EH (cell line): ENCODE measurements at regions not wholly inside any gene's neighbourhood (a gene's known extent, or its start where the extent isn't known, plus 50 kb on each side); places are given as distances from the start of the nearest gene placed in this dataset.
"Not testable (repeated sequence)": the region's sequence is repeated elsewhere in the genome, so short reads cannot be mapped to it uniquely, and the experiment has no call there.

ENCODE experiments used
- DNase-seq: peaks from one replicate; pipeline ENCODE4 v3.0.0-alpha.2; 2015; ENCODE audit warnings: low read depth

DNA sequence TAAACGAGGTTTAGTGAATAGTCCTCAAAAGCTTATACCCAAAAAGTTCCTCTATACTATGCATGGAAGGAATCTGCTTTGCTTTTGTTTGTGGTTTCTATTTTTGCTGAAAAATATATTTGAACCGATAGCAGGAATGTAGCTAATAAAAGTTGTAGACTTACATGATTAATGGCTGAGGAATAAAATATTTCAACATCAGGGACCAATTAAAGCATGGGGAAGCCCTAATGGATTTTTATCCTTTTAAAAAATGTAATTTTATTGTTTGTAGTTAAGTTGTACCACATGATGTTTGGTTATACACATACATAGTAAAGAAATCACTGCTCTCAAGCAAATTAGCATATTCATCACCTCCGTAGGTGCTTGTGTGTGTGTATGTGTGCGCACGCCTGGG is 295.3 kb upstream of the CNTN5 start:
- DNase-seq, result no peak

- no peak for DNase-seq
Observed at GRCh38 chr11:98728421-98728820, 292.3 kb upstream of the CNTN5 start.

GRCh38 chr11:98729118-98729517 is 291.6 kb upstream of the CNTN5 start:
- no peak for DNase-seq

GRCh38 chr11:98732947-98733346 is 287.8 kb upstream of the CNTN5 start:
- no peak for DNase-seq

- not testable (repeated sequence) for DNase-seq
Observed at GRCh38 chr11:98733378-98733777, 287.4 kb upstream of the CNTN5 start.

DNA sequence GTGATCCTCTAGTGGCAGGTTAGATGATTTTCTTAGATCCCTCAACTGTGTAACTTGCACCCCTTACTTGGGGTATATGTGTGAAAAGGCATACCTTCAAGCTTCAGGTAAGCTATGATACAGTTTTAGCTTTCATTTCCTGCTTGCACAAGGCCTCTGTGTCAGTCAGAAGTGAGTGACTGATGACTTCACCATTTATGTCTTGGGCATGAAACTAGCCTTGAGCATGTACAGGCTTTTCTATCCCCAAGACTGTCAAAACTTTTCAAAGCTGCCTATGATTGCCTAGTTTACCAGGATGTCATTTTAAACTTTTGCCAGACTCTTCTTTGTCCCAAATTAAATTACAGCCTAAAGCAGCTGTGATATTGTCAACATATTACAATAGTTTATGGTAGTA is 286.1 kb upstream of the CNTN5 start:
- DNase-seq, result no peak

- no peak for DNase-seq
Observed at GRCh38 chr11:98736833-98737232, 283.9 kb upstream of the CNTN5 start.

DNA sequence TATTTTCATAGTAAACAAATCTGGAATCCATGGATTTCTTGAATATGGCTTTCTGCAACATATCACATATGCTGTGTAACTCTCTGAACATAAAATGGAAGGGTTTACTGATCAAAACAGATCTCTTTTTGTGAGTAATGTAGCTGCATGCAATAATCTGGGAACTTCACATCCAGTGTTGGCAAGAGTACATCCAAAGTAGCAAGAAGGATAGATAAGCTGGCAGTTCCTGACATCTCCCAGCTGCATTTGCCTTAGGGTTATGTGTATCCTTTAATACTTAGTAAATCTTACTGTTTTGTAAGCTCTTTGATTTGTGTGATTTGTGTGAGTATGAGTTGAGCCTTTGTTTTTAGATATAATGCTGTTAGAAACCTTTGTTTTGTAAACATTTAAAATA is 280.4 kb upstream of the CNTN5 start:
- DNase-seq, result no peak

DNA sequence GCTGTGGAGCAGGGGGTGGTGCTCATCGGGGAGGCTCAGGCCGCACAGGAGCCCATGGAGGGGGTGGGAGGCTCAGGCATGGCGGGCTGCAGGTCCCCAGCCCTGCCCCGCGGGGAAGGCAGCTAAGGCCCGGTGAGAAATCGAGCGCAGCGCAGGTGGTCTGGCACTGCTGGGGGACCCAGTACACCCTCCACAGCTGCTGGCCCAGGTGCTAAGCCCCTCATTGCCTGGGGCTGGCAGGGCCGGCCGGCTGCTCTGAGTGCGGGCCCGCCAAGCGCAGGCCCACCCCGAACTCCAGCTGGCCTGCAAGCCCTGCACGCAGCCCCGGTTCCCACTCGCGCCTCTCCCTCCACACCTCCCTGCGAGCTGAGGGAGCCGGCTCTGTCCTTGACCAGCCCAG is 257.3 kb upstream of the CNTN5 start:
- not testable (repeated sequence) for DNase-seq

- no peak for DNase-seq
Observed at GRCh38 chr11:98766903-98767302, 253.8 kb upstream of the CNTN5 start.

DNA sequence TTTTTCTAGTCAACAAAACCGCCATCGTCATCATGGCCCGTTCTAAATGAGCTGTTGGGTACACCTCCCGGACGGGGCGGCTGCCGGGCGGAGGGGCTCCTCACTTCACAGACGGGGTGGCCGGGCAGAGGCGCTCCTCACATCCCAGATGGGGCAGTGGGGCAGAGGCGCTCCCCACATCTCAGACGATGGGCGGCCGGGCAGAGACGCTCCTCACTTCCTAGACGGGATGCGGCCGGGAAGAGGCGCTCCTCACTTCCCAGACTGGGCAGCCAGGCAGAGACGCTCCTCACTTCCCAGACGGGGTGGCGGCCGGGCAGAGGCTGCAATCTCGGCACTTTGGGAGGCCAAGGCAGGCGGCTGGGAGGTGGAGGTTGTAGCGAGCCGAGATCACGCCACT is 250.7 kb upstream of the CNTN5 start:
- not testable (repeated sequence) for DNase-seq

DNA sequence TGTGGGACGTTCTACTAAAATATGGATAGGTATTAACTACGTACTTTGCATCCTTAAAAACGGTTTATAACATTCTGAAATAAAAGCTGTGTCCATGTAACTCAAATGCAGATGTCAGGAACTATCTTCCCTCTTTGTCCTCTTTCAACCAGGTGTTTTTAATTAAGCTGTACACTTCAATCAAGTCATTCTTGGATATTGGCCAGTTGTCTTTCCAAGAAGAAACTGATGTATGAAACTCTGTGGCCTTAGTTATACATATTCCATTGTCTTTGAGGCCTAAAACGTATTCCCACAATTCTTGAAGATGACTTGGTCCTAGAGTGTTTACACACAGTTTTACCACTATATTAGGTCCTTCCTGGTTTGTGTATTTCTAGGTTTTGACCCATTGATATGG is 249.0 kb upstream of the CNTN5 start:
- no peak for DNase-seq

- DNase-seq, result no peak
Observed at GRCh38 chr11:98772893-98773292, 247.9 kb upstream of the CNTN5 start.

DNA sequence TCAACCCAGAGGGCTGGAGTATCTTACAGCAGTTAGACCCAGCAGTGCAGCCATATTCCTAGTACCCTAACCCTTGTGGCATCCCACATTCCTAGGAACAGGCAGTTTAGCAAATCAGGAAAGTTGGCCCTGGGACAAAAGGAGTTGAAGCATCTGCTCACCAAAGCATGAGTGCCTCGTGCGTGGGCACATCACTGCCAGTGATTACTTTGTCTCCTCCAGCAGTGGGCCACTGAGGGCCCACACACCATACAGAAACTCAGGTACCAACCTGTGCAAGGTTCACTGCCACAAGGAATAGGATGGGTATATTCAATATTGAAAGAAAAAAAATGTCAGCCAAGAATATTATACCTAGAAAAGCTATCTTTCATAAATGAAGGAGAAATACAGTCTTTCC is 227.5 kb upstream of the CNTN5 start:
- no peak for DNase-seq

- DNase-seq, result no peak
Observed at GRCh38 chr11:98798333-98798732, 222.4 kb upstream of the CNTN5 start.

GRCh38 chr11:98800696-98801095 is 220.1 kb upstream of the CNTN5 start:
- no peak for DNase-seq

DNA sequence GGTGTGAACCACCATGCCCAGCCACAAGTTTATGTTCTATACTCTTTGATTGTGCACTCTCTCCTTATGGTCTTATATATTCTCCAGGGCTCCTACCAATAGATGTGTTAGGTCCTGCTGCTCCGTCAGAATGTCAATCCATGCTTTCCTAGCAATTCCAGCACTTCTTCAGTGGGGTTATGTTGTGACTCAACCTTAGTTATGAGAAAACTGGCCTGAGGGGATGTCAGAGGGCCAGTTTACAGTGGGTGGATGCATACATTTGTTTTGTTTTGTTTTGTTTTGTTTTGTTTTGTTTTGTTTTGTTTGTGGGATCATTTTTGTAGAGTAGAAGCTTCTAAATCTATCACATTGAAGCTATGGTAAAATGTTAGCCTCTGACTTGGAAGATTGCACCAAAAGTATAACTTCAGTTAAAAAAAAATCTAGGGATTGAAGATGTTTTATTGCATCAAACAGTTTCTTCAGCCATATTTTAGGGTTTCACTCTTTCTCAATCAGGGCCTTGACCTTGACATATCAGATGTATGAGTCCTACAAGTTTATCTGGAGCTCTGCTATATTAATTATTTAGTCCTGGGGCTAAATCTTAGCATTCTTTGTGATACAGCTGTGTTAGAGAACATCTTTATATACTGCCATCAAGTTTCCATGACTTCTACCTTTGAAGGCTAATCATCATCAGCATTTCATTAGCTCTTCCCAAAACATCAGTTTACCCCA is 191.6 kb upstream of the CNTN5 start:
- DNase-seq, result no peak

DNA sequence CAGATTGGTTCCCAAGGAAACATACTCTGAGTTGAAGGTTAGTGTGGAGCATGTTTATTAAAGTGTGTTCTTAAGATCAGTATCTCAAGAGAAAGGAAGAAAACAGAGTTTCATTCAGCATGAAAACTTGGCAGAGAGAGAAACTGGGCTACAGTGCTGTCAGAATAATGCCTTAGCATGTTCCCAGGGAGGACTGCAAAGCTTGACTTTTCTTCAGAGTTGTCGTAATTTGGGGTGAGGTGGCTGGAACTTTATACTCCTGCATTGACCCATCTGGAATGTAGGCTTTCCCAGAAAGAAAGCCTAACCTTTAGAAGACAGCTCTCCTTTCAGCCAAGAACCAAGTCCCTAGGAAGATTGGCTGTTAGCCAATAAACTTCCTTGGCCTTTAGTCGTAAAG is 190.8 kb upstream of the CNTN5 start:
- DNase-seq, result no peak

DNA sequence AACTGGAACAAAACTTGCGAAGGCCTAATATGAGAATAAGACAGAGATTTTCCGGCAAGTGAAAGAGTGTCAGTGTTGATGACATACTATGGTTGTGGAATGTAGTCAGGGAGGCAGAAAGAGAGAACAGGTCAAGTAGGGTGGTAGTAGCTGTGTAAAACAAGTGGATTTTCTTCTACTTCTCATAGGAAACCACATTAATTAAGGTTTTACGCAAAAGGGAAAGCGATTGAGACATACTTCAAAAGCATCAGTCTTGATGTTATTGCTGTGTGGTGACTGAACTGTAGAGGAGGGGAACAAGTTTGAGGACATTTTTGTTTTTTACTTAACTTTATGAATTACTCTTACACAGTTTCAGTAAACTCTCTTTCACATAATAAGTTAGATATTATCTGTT is 186.0 kb upstream of the CNTN5 start:
- no peak for DNase-seq

DNA sequence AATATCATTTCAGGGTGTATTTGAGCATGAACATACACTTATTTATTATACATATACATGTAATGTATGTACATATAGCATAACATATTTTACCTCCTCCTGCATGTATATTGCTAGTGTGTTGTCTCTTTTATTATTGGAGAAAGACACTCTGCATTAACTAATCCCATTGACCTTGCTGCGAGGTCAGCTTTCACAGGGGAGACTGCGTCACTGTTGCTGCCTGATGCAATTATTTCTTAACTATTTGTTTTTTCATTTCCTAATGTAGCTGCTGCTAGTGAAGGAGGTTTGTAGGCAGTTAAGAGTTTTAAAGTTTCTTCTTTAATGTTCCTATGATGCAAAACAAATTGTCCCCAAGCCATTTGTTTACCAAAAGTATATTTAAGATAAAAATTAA is 185.4 kb upstream of the CNTN5 start:
- no peak for DNase-seq

- DNase-seq, result no peak
Observed at GRCh38 chr11:98836156-98836555, 184.6 kb upstream of the CNTN5 start.

GRCh38 chr11:98842187-98842586 is 178.6 kb upstream of the CNTN5 start:
- no peak for DNase-seq

GRCh38 chr11:98862169-98862568 is 158.6 kb upstream of the CNTN5 start:
- DNase-seq, result no peak

GRCh38 chr11:98871690-98872089 is 149.1 kb upstream of the CNTN5 start:
- no peak for DNase-seq

DNA sequence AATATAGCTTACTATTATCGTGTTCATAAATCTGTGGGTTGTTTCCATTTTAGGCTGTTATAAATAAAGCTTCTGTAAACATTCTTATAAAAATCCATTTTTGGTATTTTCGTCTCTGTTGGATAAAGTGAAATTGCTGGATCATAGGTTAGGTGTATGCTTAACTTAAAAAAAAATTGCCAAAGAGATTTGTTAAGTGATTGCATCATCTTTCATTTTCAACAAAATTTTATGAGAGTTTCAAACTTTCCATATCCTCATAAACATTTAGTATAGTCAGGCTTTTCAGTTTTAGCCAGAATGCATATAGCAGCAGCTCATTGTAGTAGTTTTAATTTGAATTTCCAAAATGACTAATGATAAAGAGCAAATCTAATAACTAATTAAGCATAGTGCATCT is 146.7 kb upstream of the CNTN5 start:
- DNase-seq, result no peak
